ENCODE measurements at regions not wholly inside any gene's neighbourhood (a gene's known extent, or its start where the extent isn't known, plus 50 kb on each side); places are given as distances from the start of the nearest gene placed in this dataset.

- no peak for TF ChIP-seq CTCF (IDR thresholded peaks at IDR 0.05; ENCODE audit: low read length)
- no peak for TF ChIP-seq EZH2 (IDR thresholded peaks at IDR 0.05; ENCODE audit: borderline replicate concordance, low read length)
Observed at GRCh38 chrX:39301036-39301435, 499.8 kb downstream of the MID1IP1 start.
